ENCODE measurements at regions not wholly inside any gene's neighbourhood (a gene's known extent, or its start where the extent isn't known, plus 50 kb on each side); places are given as distances from the start of the nearest gene placed in this dataset.
A peak's percentile ranks its signal among the peaks of the same experiment; 100 is the strongest.

GRCh38 chr5:148730942-148731898 lies 76.9 kb upstream of the HTR4 start (continued):
- TF ChIP-seq ZBTB40 (IDR thresholded peaks at IDR 0.05) = no peak
- no peak for TF ChIP-seq ZBTB40 (CRISPR knock-in tag; IDR thresholded peaks at IDR 0.05)
- 0 out of 2 replicates have a peak, but pooled peaks have one; percentile 39 for TF ChIP-seq ARID3A (IDR thresholded peaks at IDR 0.05; ENCODE audit: low read depth, low read length)
- TF ChIP-seq KLF6 (CRISPR knock-in tag; IDR thresholded peaks at IDR 0.05) = no peak
- peak; percentile 34; the same call in 1 of the 2 replicates for TF ChIP-seq ZNF331 (CRISPR knock-in tag; IDR thresholded peaks at IDR 0.05)
- no peak for TF ChIP-seq ZMYM2 (CRISPR knock-in tag; IDR thresholded peaks at IDR 0.05)
- no peak for TF ChIP-seq CHD4 (IDR thresholded peaks at IDR 0.05; ENCODE audit: borderline replicate concordance, low read length)
- no peak for TF ChIP-seq ZNF280B (CRISPR knock-in tag; IDR thresholded peaks at IDR 0.05; ENCODE audit: borderline replicate concordance)
- TF ChIP-seq CBX5 (CRISPR knock-in tag; IDR thresholded peaks at IDR 0.05; ENCODE audit: borderline replicate concordance) = no peak
- TF ChIP-seq GRHL1 (CRISPR knock-in tag; conservative IDR thresholded peaks at IDR 0.05) = no peak
- no peak for TF ChIP-seq TRIM24 (CRISPR knock-in tag; IDR thresholded peaks at IDR 0.05)
- TF ChIP-seq ZNF276 (CRISPR knock-in tag; IDR thresholded peaks at IDR 0.05; ENCODE audit: low read depth) = no peak

Data from HepG2 (cell line).